HFF-Myc (cell line): ENCODE measurements at regions not wholly inside any gene's neighbourhood (a gene's known extent, or its start where the extent isn't known, plus 50 kb on each side); places are given as distances from the start of the nearest gene placed in this dataset.

ENCODE experiments used
- DNase-seq: peaks from one replicate; pipeline ENCODE4 v3.0.0-alpha.2; 2011; ENCODE audit warnings: low read depth; ENCODE audit errors: extremely low read depth
- H3K4me3 ChIP-seq: replicated peaks from 2 replicates; pipeline ENCODE4 v1.5.1; 2011; ENCODE audit warnings: low read depth, mild to moderate bottlenecking, control low read depth, low read length
- CTCF ChIP-seq: IDR thresholded peaks from 2 replicates; pipeline ENCODE4 v1.5.1; 2012; ENCODE audit warnings: mild to moderate bottlenecking, low read depth, low read length, control low read depth; ENCODE audit errors: missing control alignments

GRCh38 chr3:35523838-35524237, 115.5 kb upstream of the ARPP21 start:
- TF ChIP-seq CTCF = no peak
- no peak for DNase-seq
- H3K4me3 ChIP-seq = no peak overlapping the region

- no peak for DNase-seq
- no peak overlapping the region for H3K4me3 ChIP-seq
- TF ChIP-seq CTCF = no peak
Measured at GRCh38 chr3:35524856-35525255, 114.5 kb upstream of the ARPP21 start.

- no peak overlapping the region for H3K4me3 ChIP-seq
- DNase-seq = no peak
- no peak for TF ChIP-seq CTCF
Measured at GRCh38 chr3:35528728-35529127, 110.6 kb upstream of the ARPP21 start.

GRCh38 chr3:35529337-35529736, 110.0 kb upstream of the ARPP21 start:
- TF ChIP-seq CTCF = no peak
- no peak overlapping the region for H3K4me3 ChIP-seq
- no peak for DNase-seq

- TF ChIP-seq CTCF = no peak
- no peak for DNase-seq
Measured at GRCh38 chr3:35537265-35537664, 102.1 kb upstream of the ARPP21 start.

GRCh38 chr3:35544976-35545375, 94.3 kb upstream of the ARPP21 start:
- H3K4me3 ChIP-seq = no peak overlapping the region
- DNase-seq = no peak
- TF ChIP-seq CTCF = no peak

More at GRCh38 chr3:35537265-35537664, 102.1 kb upstream of the ARPP21 start:
- H3K4me3 ChIP-seq = no peak overlapping the region

- no peak overlapping the region for H3K4me3 ChIP-seq
- no peak for TF ChIP-seq CTCF
- no peak for DNase-seq
Measured at GRCh38 chr3:35549690-35550089, 89.6 kb upstream of the ARPP21 start.
